Thyroid gland (tissue), 4 donors: ENCODE measurements at regions not wholly inside any gene's neighbourhood (a gene's known extent, or its start where the extent isn't known, plus 50 kb on each side); places are given as distances from the start of the nearest gene placed in this dataset.

Source experiments
- DNase-seq, 2 donors: peaks; one replicate each; pipeline ENCODE4 v3.0.0-alpha.2; 2019
- H3K27ac ChIP-seq, 3 donors: fragments of 200-600 bp; sonication (generic); 1 replicate in 2 of 3; 2 replicates in 1 of 3; pipeline ENCODE4 v1.5.1; 2016 to 2019; ENCODE audit warnings: mild to moderate bottlenecking in 1 of 3, moderate library complexity in 1 of 3
- H3K27me3 ChIP-seq: fragments of 200-600 bp; sonication (generic); one replicate; pipeline ENCODE4 v1.5.1; 2019
- H3K36me3 ChIP-seq, 2 donors: fragments of 200-600 bp; sonication (generic); one replicate each; pipeline ENCODE4 v1.5.1; 2016 to 2019
- H3K4me1 ChIP-seq, 2 donors: fragments of 200-600 bp; sonication (generic); one replicate each; pipeline ENCODE4 v1.5.1; 2017 to 2019
- H3K4me3 ChIP-seq, 3 donors: fragments of 200-600 bp; sonication (generic); replicated peaks in 1 of 3; 1 replicate in 2 of 3; 2 replicates in 1 of 3; pipeline ENCODE4 v1.5.1; 2016; ENCODE audit warnings: mild to moderate bottlenecking in 1 of 3
- H3K9me3 ChIP-seq: fragments of 200-600 bp; sonication (generic); one replicate; pipeline ENCODE4 v1.5.1; 2017
- CTCF ChIP-seq, 6 experiments: fragments of 200-600 bp in 3 of 6; fragments of 450-650 bp in 3 of 6; sonication (generic) in 3 of 6; IDR thresholded peaks; one replicate each; pipeline ENCODE4 v1.5.1; 2016 to 2019; ENCODE audit warnings: antibody characterized with exemption in 6 of 6, mild to moderate bottlenecking in 2 of 6, inconsistent platforms in 1 of 6, moderate library complexity in 1 of 6
- POLR2A ChIP-seq, 2 donors: fragments of 450-650 bp; IDR thresholded peaks; one replicate each; pipeline ENCODE4 v1.6.1; 2017; ENCODE audit warnings: antibody characterized with exemption in 2 of 2, mild to moderate bottlenecking in 2 of 2, moderate library complexity in 1 of 2
- WGBS, 2 donors: methylation state at CpG; one replicate each; pipeline ENCODE4 v1.1.5; 2017; 5-methylcytosine and 5-hydroxymethylcytosine counted together
- intact Hi-C: fragments of 100-400 bp; cut with DNase I; formaldehyde crosslinking; loops from one replicate; pipeline ENCODE4 v1.15.1; 2023

- Histone ChIP-seq H3K4me3 (no peak overlapping the region), H3K9me3 (no peaks in the 10 kb centered on the region), H3K36me3 (no peaks in the 10 kb centered on the region), H3K27ac (no peak overlapping the region), H3K4me1 (no peaks in the 10 kb centered on the region), H3K27me3 (no peaks in the 10 kb centered on the region)
- 77 to 83% methylated on average over 2 of the region's 2 CpGs for WGBS, 2 donors
- TF ChIP-seq CTCF (IDR thresholded peaks at IDR 0.05) = no peak
- no peak for TF ChIP-seq POLR2A (IDR thresholded peaks at IDR 0.05)
- intact Hi-C loops = no loop called here
- DNase-seq = no peak
Observed at GRCh38 chr4:13762130-13762529, 134.6 kb upstream of the BOD1L1 start.

- intact Hi-C loops = no loop called here
- WGBS, 2 donors = 80 to 81% methylated on average over 1 of the region's 1 CpG
- Histone ChIP-seq H3K4me1 (no peaks in the 10 kb centered on the region), H3K27me3 (no peaks in the 10 kb centered on the region), H3K4me3 (no peak overlapping the region), H3K9me3 (no peaks in the 10 kb centered on the region), H3K27ac (no peak overlapping the region), H3K36me3 (no peaks in the 10 kb centered on the region)
- no peak for TF ChIP-seq CTCF (IDR thresholded peaks at IDR 0.05)
- DNase-seq = no peak
Observed at GRCh38 chr4:13763707-13764106, 136.2 kb upstream of the BOD1L1 start.

- no peak for TF ChIP-seq POLR2A (IDR thresholded peaks at IDR 0.05)
- no peak for TF ChIP-seq CTCF (IDR thresholded peaks at IDR 0.05)
- DNase-seq = no peak
- Histone ChIP-seq H3K4me3 (no peak overlapping the region), H3K4me1 (no peaks in the 10 kb centered on the region), H3K9me3 (no peaks in the 10 kb centered on the region), H3K27ac (no peak overlapping the region), H3K36me3 (no peaks in the 10 kb centered on the region), H3K27me3 (no peaks in the 10 kb centered on the region)
- 79 to 83% methylated on average over 4 of the region's 4 CpGs for WGBS, 2 donors
- intact Hi-C loops = no loop called here
Observed at GRCh38 chr4:13765539-13765938, 138.0 kb upstream of the BOD1L1 start.

GRCh38 chr4:13766761-13767540 is 139.4 kb upstream of the BOD1L1 start:
- H3K27me3 ChIP-seq = no peaks in the 10 kb centered on the region
- no peak overlapping the region for H3K4me3 ChIP-seq
- WGBS, 2 donors = 73% methylated on average over 11 of the region's 11 CpGs
- DNase-seq = no peak
- no peaks in the 10 kb centered on the region for H3K9me3 ChIP-seq
- no peak overlapping the region for H3K27ac ChIP-seq
- no peaks in the 10 kb centered on the region for H3K4me1 ChIP-seq
- intact Hi-C loops = no loop called here
- TF ChIP-seq CTCF (IDR thresholded peaks at IDR 0.05) = no peak
- H3K36me3 ChIP-seq = no peaks in the 10 kb centered on the region

GRCh38 chr4:13777341-13777740 is 149.8 kb upstream of the BOD1L1 start:
- intact Hi-C loops = no loop called here
- WGBS, 2 donors = 0 to 35% methylated on average over 1 of the region's 1 CpG
- no peak overlapping the region for H3K27ac ChIP-seq

More at GRCh38 chr4:13777341-13777740, 149.8 kb upstream of the BOD1L1 start:
- no peak for DNase-seq
- Histone ChIP-seq H3K36me3 (no peaks in the 10 kb centered on the region), H3K4me3 (no peak overlapping the region), H3K9me3 (no peaks in the 10 kb centered on the region), H3K27me3 (no peaks in the 10 kb centered on the region), H3K4me1 (no peaks in the 10 kb centered on the region)
- TF ChIP-seq CTCF (IDR thresholded peaks at IDR 0.05) (no peak), POLR2A (IDR thresholded peaks at IDR 0.05) (no peak)
